Medulla oblongata (tissue), 1 donor: ENCODE measurements at regions not wholly inside any gene's neighbourhood (a gene's known extent, or its start where the extent isn't known, plus 50 kb on each side); places are given as distances from the start of the nearest gene placed in this dataset.

Experiments used
- DNase-seq: peaks from one replicate; pipeline ENCODE4 v3.0.0-alpha.2; 2015; ENCODE audit errors: extremely low spot score

DNA sequence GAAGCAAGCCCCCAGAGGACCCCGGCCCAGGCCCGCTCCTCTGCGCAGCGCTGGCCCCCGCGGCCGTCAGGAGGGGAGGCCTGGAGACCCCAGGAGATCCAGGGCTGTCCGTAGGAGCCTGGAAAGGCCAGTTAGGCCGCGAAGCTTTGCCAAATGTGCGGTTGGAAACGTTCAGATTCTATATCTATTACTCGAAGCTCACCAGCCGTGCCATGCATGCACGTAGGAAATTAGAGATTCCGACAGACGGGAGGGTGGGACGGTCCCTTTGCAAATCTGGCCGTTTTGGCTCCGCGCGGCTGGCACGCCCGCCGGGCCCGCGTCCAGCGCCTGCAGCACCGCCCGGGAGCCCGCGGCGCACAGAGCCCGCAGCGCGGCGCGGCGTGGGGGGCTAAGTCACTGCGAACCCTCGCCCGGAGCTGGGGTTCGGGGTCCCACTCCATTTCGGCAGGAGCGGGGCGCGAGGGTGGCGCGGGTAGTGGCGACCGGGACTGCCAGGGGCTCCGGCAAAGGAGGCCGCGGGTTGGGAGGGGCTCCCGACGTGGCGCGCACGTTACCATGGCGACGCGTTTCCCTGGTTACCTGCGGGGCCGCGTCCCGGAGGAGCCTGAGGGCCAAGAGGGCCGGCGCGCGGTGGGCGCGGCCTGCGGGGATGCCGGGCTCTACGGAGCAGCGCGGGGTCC, 488.6 kb upstream of the SMIM21 start:
- DNase-seq: peak; percentile 8

DNA sequence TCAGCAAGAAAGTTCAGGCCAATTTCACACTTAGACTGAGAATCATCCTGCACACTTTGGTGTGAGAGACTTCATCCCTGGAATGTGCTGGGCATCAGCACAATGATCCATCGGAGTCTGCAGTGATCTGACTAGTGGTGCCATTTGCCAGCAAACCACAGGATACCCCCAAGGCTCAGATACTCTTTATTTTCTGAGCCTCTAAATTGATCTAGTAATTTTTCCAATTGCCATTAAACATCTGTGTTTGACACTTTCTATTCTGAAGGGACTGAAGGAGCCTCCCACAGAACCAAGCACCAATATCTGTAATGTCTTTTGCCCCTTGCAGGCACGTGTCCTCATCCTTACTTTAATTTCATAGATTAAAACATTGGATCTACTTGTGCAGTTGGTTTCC, 485.3 kb upstream of the SMIM21 start:
- no peak for DNase-seq

DNA sequence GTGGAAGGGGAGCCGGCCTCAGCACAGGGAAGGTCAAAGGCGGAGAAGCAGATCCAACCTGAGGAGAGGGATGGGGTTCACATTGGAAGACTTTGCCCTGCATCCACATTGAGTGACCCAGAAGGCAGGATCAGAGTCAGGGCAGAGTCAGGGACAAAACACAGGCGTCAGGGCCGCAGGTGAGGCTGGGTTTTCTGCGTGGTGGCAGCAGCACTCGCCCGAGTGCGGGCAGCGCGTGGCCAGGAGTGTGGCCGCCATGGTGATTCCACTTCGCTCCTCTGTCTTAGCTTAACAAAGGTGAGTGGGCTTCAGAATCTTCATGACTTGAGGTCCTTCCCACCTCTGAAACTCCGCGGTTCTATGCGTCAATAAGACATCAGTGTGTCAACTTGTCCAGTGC, 476.9 kb upstream of the SMIM21 start:
- DNase-seq: no peak

DNA sequence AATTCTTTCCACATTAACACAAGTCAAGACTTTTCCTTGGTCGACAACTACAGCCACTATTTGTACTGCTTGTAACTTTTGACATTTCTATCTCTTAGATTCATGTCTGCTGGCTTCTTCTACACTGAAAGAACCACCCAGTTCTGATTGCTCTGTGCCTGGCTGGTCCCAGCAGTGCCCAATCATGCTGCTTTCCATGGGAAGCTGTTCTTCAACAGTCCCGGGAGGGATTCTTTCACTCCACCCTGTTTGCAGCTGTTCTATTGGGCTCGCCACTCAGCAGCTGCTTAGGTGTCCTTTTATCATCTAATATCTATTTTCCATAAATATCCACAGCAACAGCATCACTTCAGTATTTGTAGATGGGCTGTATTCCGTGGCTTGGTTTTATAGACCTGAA, 471.1 kb upstream of the SMIM21 start:
- DNase-seq: no peak

DNA sequence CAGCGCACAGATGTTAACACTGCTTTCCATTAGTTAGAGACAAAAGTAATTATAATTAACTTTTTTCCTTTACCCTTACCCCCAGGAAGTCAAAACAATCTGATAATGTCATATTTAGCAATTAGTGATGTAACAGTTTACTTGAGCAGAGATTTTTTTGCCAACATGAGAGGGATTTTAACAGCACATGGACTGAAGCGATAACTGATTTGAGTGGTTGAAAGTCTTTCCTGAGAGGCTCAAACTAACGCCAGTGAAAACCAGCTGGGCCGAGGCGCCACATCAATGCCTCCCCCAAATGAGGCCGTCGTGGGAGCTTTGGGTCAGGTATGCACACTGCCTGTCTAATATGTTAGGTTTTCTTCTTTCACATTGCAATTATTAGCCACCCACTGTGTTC, 469.9 kb upstream of the SMIM21 start:
- DNase-seq: no peak

GRCh38 chr18:75896865-75897264, 469.4 kb upstream of the SMIM21 start:
- no peak for DNase-seq

DNA sequence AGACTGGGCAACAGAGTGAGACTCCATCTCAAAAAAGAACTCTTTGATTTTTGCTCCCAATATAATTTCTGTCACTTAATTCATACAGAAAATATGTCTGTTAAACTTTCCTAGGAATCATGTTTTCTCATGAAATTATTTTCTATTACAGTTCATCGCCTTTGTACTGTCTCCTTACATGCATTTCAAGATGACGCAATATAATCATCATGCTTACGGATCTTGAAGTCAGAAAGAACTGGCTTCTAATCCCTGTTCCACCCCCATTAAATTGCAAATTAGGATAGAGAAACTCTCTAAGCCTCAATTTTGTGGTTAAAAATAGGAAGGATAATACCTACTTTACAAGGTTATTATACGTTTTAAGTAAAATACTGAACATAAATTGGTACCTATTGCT, 467.6 kb upstream of the SMIM21 start:
- DNase-seq: no peak

GRCh38 chr18:75884728-75885127, 457.2 kb upstream of the SMIM21 start:
- no peak for DNase-seq

DNA sequence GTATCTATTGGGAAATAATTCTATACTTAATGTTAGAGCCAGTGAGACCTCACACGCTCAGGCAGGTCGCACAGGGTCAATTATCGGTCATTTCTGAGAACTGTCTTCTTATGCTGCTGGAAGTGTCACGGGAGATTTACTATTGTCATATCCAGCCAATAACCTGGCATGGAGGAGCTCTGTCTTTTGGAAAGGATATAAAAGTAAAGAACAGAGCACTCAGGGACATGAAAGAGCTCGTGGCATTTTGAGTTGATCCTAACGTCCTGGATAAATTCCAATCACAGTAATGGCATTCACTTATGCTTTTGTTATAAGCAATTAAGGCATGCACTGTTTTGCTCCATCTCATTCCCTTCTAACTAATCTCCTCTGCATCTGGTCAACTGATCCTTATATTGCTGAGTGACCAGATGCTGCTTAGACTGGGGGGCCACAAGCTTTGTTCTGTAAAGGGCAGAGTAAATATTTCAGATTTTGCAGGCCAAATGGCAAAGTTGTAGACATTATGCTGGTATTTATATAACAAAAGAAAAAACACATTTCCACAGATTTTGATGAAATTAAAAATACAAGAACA, 453.5 kb upstream of the SMIM21 start:
- no peak for DNase-seq

DNA sequence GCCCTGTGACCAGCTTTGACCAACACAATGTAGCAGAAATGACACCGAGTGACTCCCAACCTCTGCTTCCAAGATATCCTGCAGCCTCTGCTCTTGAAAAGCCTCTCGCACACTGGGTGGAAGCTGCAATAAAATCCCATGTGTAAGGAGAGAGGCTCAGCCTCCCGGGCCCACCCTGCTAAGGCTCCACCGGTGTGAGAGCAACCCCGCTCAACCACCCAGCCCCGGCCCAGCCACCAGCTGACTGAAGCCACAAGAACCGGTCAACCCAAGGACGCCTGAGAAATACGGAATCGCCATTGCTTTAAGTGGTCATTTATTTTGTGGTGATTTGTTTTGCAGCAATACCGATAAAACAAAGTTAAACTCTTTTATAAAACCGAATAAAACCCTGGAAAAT, 452.8 kb upstream of the SMIM21 start:
- no peak for DNase-seq

- DNase-seq: no peak
Observed at GRCh38 chr18:75879196-75879595, 451.7 kb upstream of the SMIM21 start.

GRCh38 chr18:75875559-75875958, 448.1 kb upstream of the SMIM21 start:
- DNase-seq: no peak

- no peak for DNase-seq
Observed at GRCh38 chr18:75874401-75875089, 447.0 kb upstream of the SMIM21 start.

GRCh38 chr18:75871596-75871995, 444.1 kb upstream of the SMIM21 start:
- no peak for DNase-seq

DNA sequence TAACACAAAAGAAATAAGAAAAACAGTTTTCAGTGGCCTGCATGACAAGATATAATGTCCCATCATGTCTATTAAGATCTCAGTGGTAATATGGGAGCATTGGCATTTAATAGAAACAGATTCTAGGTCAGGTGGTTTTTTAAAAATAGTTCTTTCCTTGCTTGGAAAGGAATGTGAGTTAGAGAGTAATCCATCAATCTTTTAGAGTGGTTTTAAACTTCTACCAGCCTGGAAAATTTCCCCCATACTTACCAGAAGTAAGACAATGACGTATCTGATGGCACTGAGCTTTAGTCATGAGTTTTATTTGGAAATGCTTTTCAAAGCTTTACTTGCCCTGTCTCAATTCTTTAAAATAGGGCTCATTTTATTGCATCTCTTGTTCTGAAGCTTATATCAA, 441.7 kb upstream of the SMIM21 start:
- no peak for DNase-seq

GRCh38 chr18:75868031-75868430, 440.5 kb upstream of the SMIM21 start:
- DNase-seq: no peak

DNA sequence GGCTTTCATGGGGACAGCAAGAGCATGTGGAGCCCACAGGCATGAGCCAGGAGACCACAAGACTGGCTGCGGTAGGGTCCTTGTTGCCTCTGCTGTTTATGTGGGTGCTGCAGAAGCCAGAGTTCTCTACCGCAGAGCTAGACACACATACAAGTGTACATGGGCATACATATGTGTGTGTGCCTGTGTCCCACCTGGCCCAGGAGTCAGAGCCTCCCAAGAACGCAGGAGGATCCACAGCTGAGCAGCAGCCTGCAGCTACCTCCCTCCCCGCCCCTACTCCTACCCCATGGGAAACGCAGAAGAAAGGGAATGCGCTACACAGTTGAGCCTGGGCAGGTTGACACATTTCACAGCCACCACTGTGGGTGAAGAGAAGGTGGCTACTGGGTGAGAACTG, 438.1 kb upstream of the SMIM21 start:
- no peak for DNase-seq

DNA sequence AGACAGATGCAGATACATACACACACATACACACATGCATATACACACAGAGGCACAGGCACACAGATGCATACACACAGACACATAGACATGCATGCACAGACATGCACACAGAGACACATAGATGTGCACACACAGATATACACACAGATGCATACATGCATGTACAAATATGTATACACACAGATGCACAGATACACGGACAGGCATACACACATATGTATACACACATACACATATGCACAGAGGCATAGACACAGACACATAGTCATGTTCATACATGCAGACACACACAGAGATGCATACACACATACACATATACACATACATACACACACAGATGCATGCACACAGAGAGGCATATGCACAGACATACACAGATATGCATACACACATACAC, 437.3 kb upstream of the SMIM21 start:
- DNase-seq: no peak

DNA sequence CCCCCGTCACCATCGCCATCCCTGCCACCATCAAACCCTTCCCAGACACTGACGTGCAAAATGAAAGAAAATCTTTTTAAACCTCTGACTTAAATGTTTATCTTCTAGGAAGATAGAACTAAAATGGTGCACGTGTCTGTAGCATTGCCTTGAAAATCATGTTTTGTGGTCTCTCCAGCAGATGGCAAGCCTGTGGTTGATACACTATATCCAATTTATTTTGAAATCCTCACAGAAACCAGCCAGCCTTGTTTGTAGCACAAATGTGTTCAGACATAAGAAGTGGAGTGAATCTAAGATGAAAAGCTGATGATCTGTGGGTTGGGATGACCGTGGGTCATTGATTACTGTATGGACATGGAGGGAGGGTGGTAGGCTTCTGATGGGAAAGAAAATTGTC, 436.2 kb upstream of the SMIM21 start:
- DNase-seq: no peak

DNA sequence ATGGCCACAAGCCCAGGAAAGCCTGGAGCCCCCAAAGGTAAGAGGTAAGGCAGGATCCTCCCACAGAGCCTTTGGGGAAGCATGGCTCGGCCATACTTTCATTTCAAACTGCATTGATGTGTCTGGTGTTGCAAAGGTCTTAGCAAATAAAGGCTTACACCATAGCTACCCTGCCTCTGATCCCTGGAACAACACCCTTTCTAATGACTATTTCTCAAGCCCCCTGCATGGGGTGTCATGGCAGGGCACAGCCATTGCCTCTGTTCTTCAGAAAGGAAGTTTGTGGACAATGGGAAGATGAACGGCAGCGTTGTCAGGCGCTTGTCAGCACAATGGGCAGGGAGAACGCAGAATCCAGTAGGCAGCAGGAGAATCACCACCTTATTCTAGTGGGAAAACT, 435.0 kb upstream of the SMIM21 start:
- DNase-seq: no peak

GRCh38 chr18:75860166-75860565, 432.7 kb upstream of the SMIM21 start:
- no peak for DNase-seq

- no peak for DNase-seq
Observed at GRCh38 chr18:75859533-75859932, 432.0 kb upstream of the SMIM21 start.

DNA sequence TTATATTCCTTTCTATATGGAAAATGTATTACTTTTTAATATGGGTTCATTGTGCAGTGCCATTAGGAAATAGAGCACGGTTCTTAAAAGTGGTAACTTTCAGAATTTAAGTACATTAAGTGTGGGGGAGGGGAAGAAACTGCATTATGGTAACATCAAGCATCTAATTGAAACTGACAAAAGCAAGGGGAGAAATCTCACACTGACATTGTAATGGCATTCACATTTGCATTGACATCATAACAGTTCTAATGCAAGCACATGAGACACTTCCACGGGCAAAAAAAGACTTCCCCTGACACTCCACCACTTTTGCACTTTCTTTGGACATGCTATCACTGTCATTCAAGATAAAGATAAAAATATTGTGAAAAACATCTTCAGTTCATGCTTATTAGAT, 431.3 kb upstream of the SMIM21 start:
- no peak for DNase-seq
